H9 (cell line): ENCODE measurements at regions not wholly inside any gene's neighbourhood (a gene's known extent, or its start where the extent isn't known, plus 50 kb on each side); places are given as distances from the start of the nearest gene placed in this dataset.
"Not testable (repeated sequence)": the region's sequence is repeated elsewhere in the genome, so short reads cannot be mapped to it uniquely, and the experiment has no call there.

Source experiments
- DNase-seq: peaks from one replicate; pipeline ENCODE4 v3.0.0-alpha.2; 2017
- H2AFZ ChIP-seq: one replicate; pipeline ENCODE4 v1.6.1; 2013; ENCODE audit warnings: mild to moderate bottlenecking, low read length, control low read depth, moderate library complexity
- H2AK5ac ChIP-seq: 2 replicates; pipeline ENCODE4 v1.6.1; 2013; ENCODE audit warnings: low read length, control low read depth, mixed read lengths; ENCODE audit not compliant: insufficient read length
- H2BK120ac ChIP-seq: one replicate; pipeline ENCODE4 v1.6.1; 2013; ENCODE audit warnings: low read depth, mild to moderate bottlenecking, low read length, control low read depth, inconsistent platforms; ENCODE audit not compliant: poor library complexity, severe bottlenecking
- H2BK12ac ChIP-seq: 2 replicates; pipeline ENCODE4 v1.6.1; 2013; ENCODE audit warnings: low read length, control low read depth, mixed read lengths, low read depth; ENCODE audit not compliant: insufficient read length
- H2BK15ac ChIP-seq: 2 replicates; pipeline ENCODE4 v1.6.1; 2013; ENCODE audit warnings: low read depth, low read length, control low read depth
- H2BK20ac ChIP-seq: one replicate; pipeline ENCODE4 v1.6.1; 2013; ENCODE audit warnings: low read depth, mild to moderate bottlenecking, low read length, control low read depth, inconsistent platforms; ENCODE audit not compliant: poor library complexity, severe bottlenecking
- H2BK5ac ChIP-seq: 2 replicates; pipeline ENCODE4 v1.6.1; 2013; ENCODE audit warnings: low read length, control low read depth, mixed read lengths; ENCODE audit not compliant: insufficient read length
- H3K14ac ChIP-seq: 2 replicates; pipeline ENCODE4 v1.6.1; 2013; ENCODE audit warnings: low read length, control low read depth; ENCODE audit not compliant: insufficient read depth
- H3K18ac ChIP-seq: 2 replicates; pipeline ENCODE4 v1.6.1; 2013; ENCODE audit warnings: low read depth, mild to moderate bottlenecking, mixed read lengths, low read length, control low read depth; ENCODE audit not compliant: insufficient read length
- H3K23ac ChIP-seq: 2 replicates; pipeline ENCODE4 v1.6.1; 2013; ENCODE audit warnings: low read length, control low read depth, mixed read lengths, low read depth; ENCODE audit not compliant: insufficient read length
- H3K23me2 ChIP-seq: 2 replicates; pipeline ENCODE4 v1.6.1; 2013; ENCODE audit warnings: low read depth, mild to moderate bottlenecking, mixed read lengths, low read length, control low read depth; ENCODE audit not compliant: insufficient read length, poor library complexity, severe bottlenecking
- H3K27ac ChIP-seq: 2 replicates; pipeline ENCODE4 v1.5.1; 2013; ENCODE audit warnings: low read length, control low read depth, mixed read lengths, low read depth; ENCODE audit not compliant: insufficient read length
- H3K27me3 ChIP-seq: 2 replicates; pipeline ENCODE4 v1.6.1; 2013; ENCODE audit warnings: low read length, control low read depth, inconsistent platforms; ENCODE audit not compliant: insufficient read depth
- H3K4ac ChIP-seq: 2 replicates; pipeline ENCODE4 v1.6.1; 2013; ENCODE audit warnings: low read depth, mild to moderate bottlenecking, control low read depth, inconsistent platforms, low read length, moderate library complexity
- H3K4me1 ChIP-seq: 2 replicates; pipeline ENCODE4 v1.6.1; 2013; ENCODE audit warnings: low read length, control low read depth, inconsistent platforms; ENCODE audit not compliant: insufficient read depth
- H3K4me2 ChIP-seq: 2 replicates; pipeline ENCODE4 v1.6.1; 2013; ENCODE audit warnings: low read length, control low read depth, mixed read lengths; ENCODE audit not compliant: insufficient read length, insufficient read depth
- H3K56ac ChIP-seq: 2 replicates; pipeline ENCODE4 v1.6.1; 2013; ENCODE audit warnings: low read depth, mild to moderate bottlenecking, mixed read lengths, low read length, control low read depth; ENCODE audit not compliant: insufficient read length
- H3K79me1 ChIP-seq: 2 replicates; pipeline ENCODE4 v1.6.1; 2013; ENCODE audit warnings: low read depth, mild to moderate bottlenecking, moderate library complexity, low read length, control low read depth, inconsistent platforms; ENCODE audit not compliant: insufficient read depth, poor library complexity, severe bottlenecking
- H3K79me2 ChIP-seq: 2 replicates; pipeline ENCODE4 v1.6.1; 2013; ENCODE audit warnings: low read length, control low read depth, inconsistent platforms; ENCODE audit not compliant: insufficient read depth
- H3K9ac ChIP-seq: 2 replicates; pipeline ENCODE4 v1.6.1; 2013; ENCODE audit warnings: low read length, control low read depth, mixed read lengths; ENCODE audit not compliant: insufficient read length; ENCODE audit errors: extremely low read depth
- H3K9me3 ChIP-seq: one replicate; pipeline ENCODE4 v1.6.1; 2013; ENCODE audit warnings: low read depth, low read length, inconsistent platforms; ENCODE audit not compliant: control insufficient read depth
- H3T11ph ChIP-seq: one replicate; pipeline ENCODE4 v1.6.1; 2013; ENCODE audit warnings: mild to moderate bottlenecking, low read length, control low read depth, inconsistent platforms
- H4K20me1 ChIP-seq: one replicate; pipeline ENCODE4 v1.6.1; 2013; ENCODE audit not compliant: control insufficient read depth, insufficient read length, insufficient read depth
- H4K5ac ChIP-seq: 2 replicates; pipeline ENCODE4 v1.6.1; 2013; ENCODE audit warnings: low read depth, mild to moderate bottlenecking, mixed read lengths, low read length, control low read depth; ENCODE audit not compliant: insufficient read length
- H4K8ac ChIP-seq: replicated peaks from 2 replicates; pipeline ENCODE4 v1.6.1; 2013; ENCODE audit warnings: low read length, control low read depth, mixed read lengths, low read depth; ENCODE audit not compliant: insufficient read length
- H4K91ac ChIP-seq: 2 replicates; pipeline ENCODE4 v1.6.1; 2013; ENCODE audit warnings: low read depth, mild to moderate bottlenecking, moderate library complexity, mixed read lengths, low read length, control low read depth; ENCODE audit not compliant: insufficient read length
- H3K27ac Mint-ChIP-seq, 3 experiments: 2 replicates in 2 of 3; 3 replicates in 1 of 3; pipeline ENCODE4 v1.8.0; 2020 to 2021; ENCODE audit warnings: mixed read lengths in 3 of 3, mild to moderate bottlenecking in 1 of 3, moderate library complexity in 1 of 3
- H3K27me3 Mint-ChIP-seq: 2 replicates; pipeline ENCODE4 v1.8.0; 2021; ENCODE audit warnings: low read depth, mild to moderate bottlenecking, moderate library complexity, mixed read lengths
- H3K36me3 Mint-ChIP-seq, 3 experiments: 2 replicates in 2 of 3; 3 replicates in 1 of 3; pipeline ENCODE4 v1.8.0; 2020 to 2021; ENCODE audit warnings: low read depth in 3 of 3, mixed read lengths in 3 of 3; ENCODE audit not compliant: insufficient read depth in 1 of 3
- H3K4me1 Mint-ChIP-seq, 2 experiments: 2 replicates each; pipeline ENCODE4 v1.8.0; 2020; ENCODE audit warnings: mixed read lengths in 2 of 2
- H3K4me3 Mint-ChIP-seq, 2 experiments: 2 replicates in 1 of 2; 3 replicates in 1 of 2; pipeline ENCODE4 v1.8.0; 2020 to 2021; ENCODE audit warnings: mild to moderate bottlenecking in 2 of 2, mixed read lengths in 2 of 2, moderate library complexity in 1 of 2
- H3K9me3 Mint-ChIP-seq, 2 experiments: 2 replicates in 1 of 2; 3 replicates in 1 of 2; pipeline ENCODE4 v1.8.0; 2020; ENCODE audit warnings: mild to moderate bottlenecking in 2 of 2, mixed read lengths in 2 of 2, moderate library complexity in 1 of 2
- CTCF ChIP-seq: fragments of 200-600 bp; sonication (generic); conservative IDR thresholded peaks from 3 replicates; pipeline ENCODE4 v1.8.0; 2021; ENCODE audit warnings: antibody characterized with exemption, mild to moderate bottlenecking
- WGBS: extraction: QIAGEN DNeasy Blood & Tissue Kit; methylation state at CpG from one replicate; pipeline ENCODE4 v1.1.7; 2013; ENCODE audit warnings: missing lambda C conversion rate, low lambda C conversion rate, mixed read lengths; ENCODE audit not compliant: insufficient read length; ENCODE audit errors: extremely low coverage; 5-methylcytosine and 5-hydroxymethylcytosine counted together

- H2BK20ac ChIP-seq: no peak overlapping the region
- H4K20me1 ChIP-seq: no peaks in the 10 kb centered on the region
- Mint-ChIP-seq H3K36me3 (no peaks in the 10 kb centered on the region), H3K4me3 (no peak overlapping the region), H3K4me1 (peaks cover 13 to 16% of the 10 kb centered on the region in 2 experiments), H3K27me3 (peaks cover 8% of the 10 kb centered on the region), H3K27ac (no peak overlapping the region), H3K9me3 (no peaks in the 10 kb centered on the region)
- H2BK15ac ChIP-seq: no peak overlapping the region
- no peaks in the 10 kb centered on the region for H3K4me1 ChIP-seq
- no peak overlapping the region for H4K5ac ChIP-seq
- no peak overlapping the region for H3K4ac ChIP-seq
- H2BK120ac ChIP-seq: no peak overlapping the region
- no peak overlapping the region for H3T11ph ChIP-seq
- H3K27me3 ChIP-seq: no peaks in the 10 kb centered on the region
- no peak overlapping the region for H3K27ac ChIP-seq
- no peak overlapping the region for H4K91ac ChIP-seq
- no peak overlapping the region for H3K4me2 ChIP-seq
- H3K79me2 ChIP-seq: no peaks in the 10 kb centered on the region
- no peak overlapping the region for H3K9ac ChIP-seq
- no peak overlapping the region for H3K18ac ChIP-seq
- no CpG with 5 or more reads among the region's 2 CpGs for WGBS
- no peak overlapping the region for H2AFZ ChIP-seq
- no peak overlapping the region for H4K8ac ChIP-seq
- no peak for DNase-seq
- H3K79me1 ChIP-seq: no peaks in the 10 kb centered on the region
- H2BK5ac ChIP-seq: no peak overlapping the region
- H2AK5ac ChIP-seq: no peak overlapping the region
- no peak overlapping the region for H2BK12ac ChIP-seq
- no peak overlapping the region for H3K14ac ChIP-seq
- H3K23ac ChIP-seq: no peak overlapping the region
- no peak overlapping the region for H3K56ac ChIP-seq
- no peaks in the 10 kb centered on the region for H3K9me3 ChIP-seq
- TF ChIP-seq CTCF: no peak
- H3K23me2 ChIP-seq: no peaks in the 10 kb centered on the region
These were observed 111.4 kb upstream of the GRAMD1B start for GRCh38 chr11:123318623-123319022.

DNA sequence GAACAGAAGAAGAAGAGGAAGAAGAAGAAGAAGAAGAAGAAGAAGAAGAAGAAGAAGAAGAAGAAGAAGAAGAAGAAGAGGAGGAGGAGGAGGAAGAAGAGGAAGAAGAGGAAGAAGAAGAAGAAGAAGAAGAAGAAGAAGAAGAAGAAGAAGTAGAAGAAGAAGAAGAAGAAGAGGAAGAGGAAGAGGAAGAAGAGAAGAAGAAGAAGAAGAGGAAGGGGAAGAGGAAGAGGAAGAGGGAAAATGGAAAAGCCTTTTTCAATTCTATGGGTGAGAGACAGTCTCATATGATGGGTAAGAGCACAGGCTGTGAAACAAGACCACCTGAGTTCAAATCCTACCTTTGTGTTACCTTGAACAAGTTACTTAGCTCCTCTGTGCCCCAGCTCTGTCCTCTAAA, 111.9 kb upstream of the GRAMD1B start:
- H3K4me2 ChIP-seq, H2BK120ac ChIP-seq, H4K5ac ChIP-seq, H3K27ac Mint-ChIP-seq, H3K79me1 ChIP-seq, H2BK20ac ChIP-seq, H4K20me1 ChIP-seq, DNase-seq, H3T11ph ChIP-seq, H3K56ac ChIP-seq, H3K27ac ChIP-seq, H3K23ac ChIP-seq, H2AK5ac ChIP-seq, H3K14ac ChIP-seq, H3K79me2 ChIP-seq, H3K4me3 Mint-ChIP-seq, H3K9me3 ChIP-seq, H3K9ac ChIP-seq, H3K4me1 ChIP-seq, H2BK5ac ChIP-seq, H3K27me3 ChIP-seq, H2BK12ac ChIP-seq, H4K8ac ChIP-seq, H3K36me3 Mint-ChIP-seq, H3K18ac ChIP-seq, H3K4ac ChIP-seq, H3K27me3 Mint-ChIP-seq, H3K9me3 Mint-ChIP-seq, H2BK15ac ChIP-seq, H3K23me2 ChIP-seq, H2AFZ ChIP-seq, H4K91ac ChIP-seq: not testable (repeated sequence)
- peaks cover 18 to 21% of the 10 kb centered on the region in 2 experiments for H3K4me1 Mint-ChIP-seq
